A673 (cell line): ENCODE measurements at regions not wholly inside any gene's neighbourhood (a gene's known extent, or its start where the extent isn't known, plus 50 kb on each side); places are given as distances from the start of the nearest gene placed in this dataset.

Experiments used
- EZH2 ChIP-seq: fragments of 200-600 bp; sonication (generic); IDR thresholded peaks from 2 replicates; pipeline ENCODE4 v1.6.1; 2017; ENCODE audit warnings: borderline replicate concordance, low read depth, mild to moderate bottlenecking, mixed read lengths, antibody characterized with exemption, low read length; ENCODE audit not compliant: poor library complexity, severe bottlenecking
- TF ChIP-seq, protein P1 (sequence below): fragments of 300-800, 200-600 bp; sonication (generic); conservative IDR thresholded peaks from 2 replicates; pipeline ENCODE4 v1.5.1; 2017; ENCODE audit warnings: low read depth, mild to moderate bottlenecking, antibody characterized with exemption, low read length, moderate library complexity, mixed read lengths

DNA sequence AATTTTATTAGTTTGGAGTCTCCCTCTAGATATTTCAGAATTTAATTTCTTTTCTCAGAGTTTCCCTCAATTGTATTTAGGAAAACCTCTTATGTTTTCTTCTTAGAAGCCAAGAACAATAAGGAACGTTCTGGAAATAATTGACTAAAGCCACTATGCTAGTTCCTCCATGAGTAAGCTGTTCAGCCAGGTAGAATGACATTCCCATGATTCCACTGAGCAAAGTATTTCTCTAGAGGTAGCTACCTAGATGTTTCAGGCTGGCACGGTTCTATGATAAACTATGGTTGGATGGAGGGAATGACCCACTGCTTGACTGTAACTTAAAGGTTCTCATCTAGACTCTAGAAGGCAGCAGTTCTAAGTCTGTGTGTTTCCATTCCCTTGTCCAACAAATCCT, 62.4 kb downstream of the CLDN17 start:
- TF ChIP-seq, protein P1, sequence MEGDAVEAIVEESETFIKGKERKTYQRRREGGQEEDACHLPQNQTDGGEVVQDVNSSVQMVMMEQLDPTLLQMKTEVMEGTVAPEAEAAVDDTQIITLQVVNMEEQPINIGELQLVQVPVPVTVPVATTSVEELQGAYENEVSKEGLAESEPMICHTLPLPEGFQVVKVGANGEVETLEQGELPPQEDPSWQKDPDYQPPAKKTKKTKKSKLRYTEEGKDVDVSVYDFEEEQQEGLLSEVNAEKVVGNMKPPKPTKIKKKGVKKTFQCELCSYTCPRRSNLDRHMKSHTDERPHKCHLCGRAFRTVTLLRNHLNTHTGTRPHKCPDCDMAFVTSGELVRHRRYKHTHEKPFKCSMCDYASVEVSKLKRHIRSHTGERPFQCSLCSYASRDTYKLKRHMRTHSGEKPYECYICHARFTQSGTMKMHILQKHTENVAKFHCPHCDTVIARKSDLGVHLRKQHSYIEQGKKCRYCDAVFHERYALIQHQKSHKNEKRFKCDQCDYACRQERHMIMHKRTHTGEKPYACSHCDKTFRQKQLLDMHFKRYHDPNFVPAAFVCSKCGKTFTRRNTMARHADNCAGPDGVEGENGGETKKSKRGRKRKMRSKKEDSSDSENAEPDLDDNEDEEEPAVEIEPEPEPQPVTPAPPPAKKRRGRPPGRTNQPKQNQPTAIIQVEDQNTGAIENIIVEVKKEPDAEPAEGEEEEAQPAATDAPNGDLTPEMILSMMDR = no peak
- TF ChIP-seq EZH2 = no peak
